Prostate gland (tissue), 2 donors: ENCODE measurements at regions not wholly inside any gene's neighbourhood (a gene's known extent, or its start where the extent isn't known, plus 50 kb on each side); places are given as distances from the start of the nearest gene placed in this dataset.

Source experiments
- CTCF ChIP-seq, 4 experiments: fragments of 200-600 bp in 2 of 4; fragments of 450-650 bp in 2 of 4; sonication (generic) in 2 of 4; IDR thresholded peaks; 1 replicate in 3 of 4; 2 replicates in 1 of 4; pipeline ENCODE4 v1.5.1; 2016 to 2019; ENCODE audit warnings: antibody characterized with exemption in 4 of 4, mild to moderate bottlenecking in 2 of 4, moderate library complexity in 2 of 4
- POLR2A ChIP-seq: fragments of 450-650 bp; IDR thresholded peaks from one replicate; pipeline ENCODE4 v1.6.1; 2016; ENCODE audit warnings: antibody characterized with exemption, mild to moderate bottlenecking
- POLR2AphosphoS5 ChIP-seq: sonication (generic); formaldehyde crosslinking; IDR thresholded peaks from one replicate; pipeline ENCODE4 v1.6.1; 2017; ENCODE audit warnings: antibody characterized with exemption

GRCh38 chr18:30929065-30929464 lies 113.5 kb downstream of the DSC3 start:
- no peak for TF ChIP-seq CTCF (IDR thresholded peaks at IDR 0.05)
- TF ChIP-seq POLR2A: no peak
- TF ChIP-seq POLR2AphosphoS5: no peak
